Cardiac septum (tissue), 1 donor: ENCODE measurements at regions not wholly inside any gene's neighbourhood (a gene's known extent, or its start where the extent isn't known, plus 50 kb on each side); places are given as distances from the start of the nearest gene placed in this dataset.

Source experiments
- DNase-seq: peaks from one replicate; pipeline ENCODE4 v3.0.0-alpha.2; 2020; ENCODE audit warnings: low spot score
- intact Hi-C: fragments of 100-400 bp; cut with DNase I; formaldehyde crosslinking; loops from one replicate; pipeline ENCODE4 v1.14.0; 2022
- donor health status: DM: no; HTN: no; CAD: no.

GRCh38 chr2:217066510-217067270 is 206.8 kb upstream of the TNP1 start:
- DNase-seq, result no peak
- intact Hi-C loops, result no loop called here

- intact Hi-C loops, result no loop called here
Observed at GRCh38 chr2:217065695-217066405, 206.0 kb upstream of the TNP1 start.

GRCh38 chr2:217065012-217065290 is 205.1 kb upstream of the TNP1 start:
- intact Hi-C loops, result no loop called here
- no peak for DNase-seq

More at GRCh38 chr2:217065695-217066405, 206.0 kb upstream of the TNP1 start:
- no peak for DNase-seq

DNA sequence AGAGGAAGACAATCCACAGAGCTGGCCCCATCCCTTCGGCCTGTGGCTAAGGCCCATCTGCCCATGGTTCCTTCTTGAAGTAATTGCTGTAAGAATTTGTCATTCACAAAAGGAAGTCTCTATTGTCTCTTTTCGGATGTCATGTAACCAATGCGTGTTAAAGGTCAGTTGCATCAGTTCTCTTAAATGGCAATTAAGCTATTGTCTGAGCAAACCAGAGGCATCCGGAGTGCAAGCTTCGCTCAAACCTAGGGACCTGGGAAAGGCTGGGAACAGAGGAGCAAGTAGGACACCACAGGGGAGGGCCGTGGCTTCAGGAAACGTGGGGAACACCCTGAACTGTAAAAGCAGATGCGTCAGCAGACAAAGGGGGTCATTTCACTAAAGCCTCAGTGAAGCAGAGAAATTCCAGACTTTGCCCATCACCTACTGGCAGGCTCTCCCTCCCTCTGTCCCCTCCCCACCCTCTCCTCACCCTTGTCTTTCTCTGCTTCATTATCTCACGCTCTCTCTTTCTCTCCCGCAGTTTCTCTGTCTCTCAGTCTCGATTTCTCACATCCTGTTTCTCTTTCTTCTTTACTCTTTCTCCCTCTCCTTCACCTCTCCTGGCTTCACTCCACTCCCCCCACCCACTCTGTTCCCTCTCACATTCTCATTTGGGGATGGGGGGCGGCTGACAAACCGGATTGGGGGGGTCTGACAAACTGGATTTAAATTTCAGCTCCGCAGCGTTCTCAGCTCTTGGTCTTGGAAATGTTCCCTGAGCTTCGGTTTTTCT is 204.6 kb upstream of the TNP1 start:
- DNase-seq, result no peak
- intact Hi-C loops, result no loop called here

DNA sequence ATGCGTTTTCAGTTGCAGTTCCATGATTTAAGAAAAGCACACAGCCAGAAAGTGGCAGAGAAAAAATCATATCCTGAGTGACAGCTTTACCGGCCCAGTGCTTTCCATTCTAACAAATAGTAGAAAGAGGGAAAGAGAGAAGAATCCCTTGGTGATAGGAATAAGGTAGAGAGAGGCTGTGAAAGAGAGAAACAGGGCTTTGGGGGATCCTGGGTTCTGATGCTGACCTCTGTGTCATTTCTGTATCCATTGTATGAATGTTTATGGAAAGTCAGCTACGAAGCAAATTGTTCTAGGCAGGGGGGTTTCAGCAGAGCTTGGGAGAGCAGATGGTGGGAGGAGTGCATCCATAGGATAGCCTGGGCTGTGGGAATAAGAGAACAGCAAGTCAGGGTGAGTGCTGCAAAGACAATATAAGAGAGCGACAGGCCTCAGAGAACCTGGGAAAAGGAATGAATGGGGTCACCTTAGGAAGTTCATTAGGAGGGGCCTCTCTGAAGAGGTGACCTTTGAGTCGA is 203.4 kb upstream of the TNP1 start:
- DNase-seq, result no peak
- intact Hi-C loops, result no loop called here

DNA sequence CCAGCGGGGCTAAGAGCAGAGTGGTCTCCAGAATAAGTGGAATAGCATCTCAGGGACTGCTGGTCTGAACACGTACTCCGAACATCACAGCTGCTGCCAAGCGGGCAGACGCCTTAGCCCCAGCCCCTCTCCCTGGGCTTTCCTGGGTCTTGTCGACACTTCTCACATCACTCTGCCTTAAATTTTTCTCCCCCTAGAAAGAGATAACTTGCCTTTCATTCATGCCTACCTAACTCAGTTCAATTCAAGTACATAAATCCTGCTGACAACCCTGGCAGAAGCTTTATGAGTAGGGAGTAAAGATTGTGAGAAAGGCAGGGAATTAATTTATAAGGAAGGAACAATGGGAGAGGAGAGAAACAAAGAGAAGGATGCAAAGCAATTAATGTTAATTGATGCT is 202.9 kb upstream of the TNP1 start:
- DNase-seq, result no peak
- intact Hi-C loops, result no loop called here

DNA sequence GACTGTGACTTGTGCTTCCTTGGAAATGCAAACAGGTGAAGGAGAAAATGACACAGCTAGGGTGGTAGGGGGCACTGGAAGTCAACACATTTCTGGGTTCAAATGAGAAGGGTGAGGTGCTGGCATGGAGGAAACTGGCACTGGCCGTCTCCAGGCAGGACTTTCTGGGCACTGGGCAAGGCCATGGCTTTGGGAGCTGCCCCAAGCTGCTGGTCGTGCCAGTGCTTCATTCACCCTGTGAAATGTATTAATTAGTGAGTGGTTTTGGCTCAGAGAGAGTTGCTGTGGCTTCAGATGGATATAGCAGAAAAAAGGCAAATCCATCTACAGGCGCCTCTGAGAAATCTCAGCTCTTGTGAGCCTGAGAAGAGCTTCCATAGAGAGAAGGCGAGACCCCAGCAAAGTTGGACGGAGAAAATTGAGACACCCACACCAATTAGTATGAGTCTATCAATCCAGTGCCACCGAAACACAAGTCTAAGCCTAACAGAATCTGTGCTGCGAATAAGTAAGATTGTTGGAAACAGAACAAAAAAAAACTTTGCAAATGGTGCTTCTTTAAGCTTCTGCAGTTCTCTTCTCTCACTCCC is 202.1 kb upstream of the TNP1 start:
- intact Hi-C loops, result no loop called here

DNA sequence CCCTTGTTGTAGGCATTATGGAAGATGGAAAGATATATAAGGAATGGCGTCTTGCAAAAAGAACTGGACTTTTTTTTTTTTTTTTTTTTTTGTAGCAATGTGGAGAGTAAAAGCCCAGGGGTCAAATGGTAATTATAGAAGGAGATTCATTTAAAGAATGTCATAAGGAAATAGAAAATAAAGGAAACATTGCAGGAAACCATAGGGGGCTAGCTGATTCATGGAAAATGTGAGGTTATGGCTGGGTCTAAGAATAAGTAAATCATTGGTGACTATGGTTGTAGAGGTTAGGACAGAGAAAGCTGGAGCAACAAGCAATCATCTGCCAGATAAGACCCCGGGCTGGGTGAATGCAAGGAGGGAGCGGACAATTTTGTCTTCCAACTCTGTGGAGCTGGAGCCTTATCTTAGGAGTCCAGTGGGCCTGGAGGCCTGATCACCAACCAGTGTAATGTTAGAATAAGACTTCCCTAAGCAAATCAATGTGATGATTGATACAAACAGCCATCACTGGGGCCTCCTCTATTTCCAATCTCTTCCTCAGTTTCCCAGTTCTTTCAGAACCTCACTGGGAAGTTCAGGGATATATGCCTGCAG is 201.2 kb upstream of the TNP1 start:
- DNase-seq, result no peak
- intact Hi-C loops, result no loop called here

More for the DNA sequence above, 202.1 kb upstream of the TNP1 start:
- no peak for DNase-seq

DNA sequence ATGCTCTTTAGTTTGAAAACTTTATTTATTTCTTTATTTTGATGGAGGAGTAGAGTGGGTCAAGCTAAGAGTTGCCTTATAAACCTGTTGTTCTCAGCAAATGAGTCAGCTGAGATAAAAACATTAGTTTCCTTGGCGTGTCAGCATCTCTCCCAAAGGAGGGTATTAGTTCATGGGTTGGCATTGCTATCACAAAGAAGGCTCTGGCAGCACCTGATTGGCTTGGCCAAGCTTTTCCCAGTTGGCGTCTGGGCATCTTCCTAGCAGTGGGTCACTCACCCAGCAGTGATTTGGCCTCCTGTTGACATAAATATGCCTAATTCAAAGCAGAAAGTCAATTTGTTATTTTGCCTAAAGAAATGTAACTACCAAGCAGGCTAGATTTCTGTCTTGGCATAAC is 200.7 kb upstream of the TNP1 start:
- intact Hi-C loops, result no loop called here

GRCh38 chr2:217058791-217059755 is 199.2 kb upstream of the TNP1 start:
- DNase-seq, result no peak
- intact Hi-C loops, result loop anchor here (5.0 kb wide), 1 partner anchor 362 kb away; the partner anchor contains the start of gene IGFBP5

More for the DNA sequence above, 200.7 kb upstream of the TNP1 start:
- DNase-seq, result no peak

GRCh38 chr2:217057773-217058172 is 197.9 kb upstream of the TNP1 start:
- DNase-seq, result no peak
- intact Hi-C loops, result loop anchor here (5.0 kb wide), 1 partner anchor 360 kb away; the partner anchor contains the start of gene IGFBP5

DNA sequence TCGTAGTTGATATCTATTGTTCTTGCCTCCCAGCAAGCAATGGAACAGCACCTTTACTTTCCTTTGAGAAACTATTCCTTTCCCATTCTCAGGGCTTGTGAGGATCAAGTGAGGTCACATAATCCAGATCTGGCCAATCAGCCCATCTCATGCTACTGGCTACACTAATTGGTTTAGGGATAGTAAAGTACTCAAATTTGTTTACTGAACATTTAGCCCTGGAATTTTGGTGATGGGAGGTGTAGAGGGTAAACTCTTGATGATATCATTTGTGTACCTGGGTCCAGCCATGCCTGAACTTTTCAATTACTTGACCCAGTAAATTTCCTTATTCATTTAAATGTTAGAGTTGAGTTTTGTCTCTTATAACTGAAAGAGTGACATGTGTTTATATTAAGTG is 195.8 kb upstream of the TNP1 start:
- no peak for DNase-seq
- intact Hi-C loops, result loop anchor here (5.0 kb wide), 1 partner anchor 358 kb away; the partner anchor contains the start of gene IGFBP5

DNA sequence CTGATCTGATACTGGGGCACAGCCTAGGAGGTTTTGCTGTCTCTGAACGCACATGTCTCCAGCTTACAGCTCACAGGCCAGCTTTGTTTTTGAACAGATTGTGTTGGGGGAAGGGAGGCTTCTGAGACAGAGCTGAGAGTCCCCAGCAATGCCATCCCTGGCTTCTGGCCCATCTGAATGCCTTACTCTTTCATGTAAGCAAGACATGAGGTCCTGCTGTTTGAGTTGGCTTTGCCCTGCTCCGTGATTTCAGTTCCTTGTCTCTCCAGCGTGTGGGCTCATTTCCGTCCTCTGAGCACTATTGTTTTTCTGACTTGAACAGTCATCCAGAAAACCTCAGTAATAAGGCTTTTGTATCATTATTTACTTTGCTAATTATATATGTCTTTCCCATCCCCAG is 194.9 kb upstream of the TNP1 start:
- intact Hi-C loops, result loop anchor here (1.0 to 5.0 kb wide), 2 partner anchors 18 to 357 kb away; partner anchors contain the start of gene IGFBP5
- DNase-seq, result no peak

GRCh38 chr2:217052856-217053577 is 193.2 kb upstream of the TNP1 start:
- intact Hi-C loops, result no loop called here
- no peak for DNase-seq

- no peak for DNase-seq
- intact Hi-C loops, result no loop called here
Observed at GRCh38 chr2:217051416-217051815, 191.6 kb upstream of the TNP1 start.

DNA sequence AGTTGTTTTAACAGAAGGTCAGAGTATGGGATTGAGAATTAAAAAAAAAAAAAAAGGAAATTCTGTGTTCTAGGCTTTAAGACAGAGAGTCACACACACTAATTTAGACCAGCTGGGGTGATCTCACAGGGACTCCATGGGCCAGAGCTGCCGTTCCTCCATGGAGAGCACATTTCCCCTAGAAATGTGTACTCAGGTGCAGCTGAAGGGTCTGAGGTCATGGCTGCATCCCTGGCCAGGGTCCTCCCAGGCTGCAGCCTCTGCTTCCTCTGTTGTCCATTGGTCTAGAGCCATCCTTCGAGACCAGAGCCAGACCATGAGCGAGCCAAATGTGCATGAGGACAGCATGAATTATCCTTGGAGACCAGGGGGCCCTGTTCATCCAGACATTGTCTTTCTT is 190.1 kb upstream of the TNP1 start:
- DNase-seq, result no peak
- intact Hi-C loops, result no loop called here

DNA sequence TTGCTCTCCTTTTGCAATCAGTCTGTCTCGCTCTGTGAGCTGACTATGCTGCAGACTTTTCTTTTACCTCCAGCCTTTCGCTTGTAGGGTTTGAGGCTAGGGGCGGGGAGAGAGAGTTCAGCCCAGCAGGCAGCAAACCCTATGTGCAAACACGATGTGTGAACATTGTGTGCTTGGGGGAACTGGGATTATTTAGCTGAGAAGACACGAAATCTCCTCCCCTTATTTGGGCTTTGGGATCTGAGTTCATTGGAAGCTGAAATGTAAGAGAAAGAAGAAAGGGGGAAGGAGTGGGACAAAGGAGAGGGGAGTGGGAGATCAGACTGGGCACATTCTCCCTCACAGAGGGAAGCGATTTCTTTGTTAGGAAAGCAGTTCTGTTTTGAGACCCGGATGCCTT is 189.6 kb upstream of the TNP1 start:
- intact Hi-C loops, result no loop called here
- DNase-seq, result no peak

GRCh38 chr2:217048730-217049129 is 188.9 kb upstream of the TNP1 start:
- intact Hi-C loops, result no loop called here
- DNase-seq, result no peak
